ENCODE measurements at regions not wholly inside any gene's neighbourhood (a gene's known extent, or its start where the extent isn't known, plus 50 kb on each side); places are given as distances from the start of the nearest gene placed in this dataset.

DNA sequence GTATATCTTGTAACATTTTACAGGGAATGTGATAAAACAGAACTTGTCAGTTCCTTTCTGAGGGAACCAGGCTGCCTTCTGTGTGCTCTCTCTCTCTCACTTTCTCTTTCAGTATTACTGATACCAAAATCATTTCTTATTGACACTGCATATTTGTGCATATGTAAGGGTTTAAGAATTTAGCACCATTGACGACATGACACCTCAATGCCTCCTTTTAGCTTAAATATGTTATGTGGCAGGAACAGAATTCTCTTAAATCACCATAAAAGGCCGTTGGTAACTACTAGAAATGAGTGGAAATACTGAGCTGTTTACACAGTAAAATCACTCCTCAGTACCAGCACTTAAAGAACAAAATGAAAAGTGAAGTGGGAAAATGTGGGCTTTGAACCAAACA, 457.7 kb upstream of the SYT1 start:
- TF ChIP-seq, protein P1, sequence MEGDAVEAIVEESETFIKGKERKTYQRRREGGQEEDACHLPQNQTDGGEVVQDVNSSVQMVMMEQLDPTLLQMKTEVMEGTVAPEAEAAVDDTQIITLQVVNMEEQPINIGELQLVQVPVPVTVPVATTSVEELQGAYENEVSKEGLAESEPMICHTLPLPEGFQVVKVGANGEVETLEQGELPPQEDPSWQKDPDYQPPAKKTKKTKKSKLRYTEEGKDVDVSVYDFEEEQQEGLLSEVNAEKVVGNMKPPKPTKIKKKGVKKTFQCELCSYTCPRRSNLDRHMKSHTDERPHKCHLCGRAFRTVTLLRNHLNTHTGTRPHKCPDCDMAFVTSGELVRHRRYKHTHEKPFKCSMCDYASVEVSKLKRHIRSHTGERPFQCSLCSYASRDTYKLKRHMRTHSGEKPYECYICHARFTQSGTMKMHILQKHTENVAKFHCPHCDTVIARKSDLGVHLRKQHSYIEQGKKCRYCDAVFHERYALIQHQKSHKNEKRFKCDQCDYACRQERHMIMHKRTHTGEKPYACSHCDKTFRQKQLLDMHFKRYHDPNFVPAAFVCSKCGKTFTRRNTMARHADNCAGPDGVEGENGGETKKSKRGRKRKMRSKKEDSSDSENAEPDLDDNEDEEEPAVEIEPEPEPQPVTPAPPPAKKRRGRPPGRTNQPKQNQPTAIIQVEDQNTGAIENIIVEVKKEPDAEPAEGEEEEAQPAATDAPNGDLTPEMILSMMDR (conservative IDR thresholded peaks at IDR 0.05 in 1 of 2, IDR thresholded peaks at IDR 0.05 in 1 of 2; ENCODE audit: extremely low read depth in 1 of 2, insufficient read depth in 1 of 2, low read depth in 1 of 2, low read length in 2 of 2), result no peak
- no peak for TF ChIP-seq EZH2 (IDR thresholded peaks at IDR 0.05; ENCODE audit: borderline replicate concordance, low read length)

Data from mammary epithelial cell (primary cell).